ENCODE measurements at regions not wholly inside any gene's neighbourhood (a gene's known extent, or its start where the extent isn't known, plus 50 kb on each side); places are given as distances from the start of the nearest gene placed in this dataset.

DNA sequence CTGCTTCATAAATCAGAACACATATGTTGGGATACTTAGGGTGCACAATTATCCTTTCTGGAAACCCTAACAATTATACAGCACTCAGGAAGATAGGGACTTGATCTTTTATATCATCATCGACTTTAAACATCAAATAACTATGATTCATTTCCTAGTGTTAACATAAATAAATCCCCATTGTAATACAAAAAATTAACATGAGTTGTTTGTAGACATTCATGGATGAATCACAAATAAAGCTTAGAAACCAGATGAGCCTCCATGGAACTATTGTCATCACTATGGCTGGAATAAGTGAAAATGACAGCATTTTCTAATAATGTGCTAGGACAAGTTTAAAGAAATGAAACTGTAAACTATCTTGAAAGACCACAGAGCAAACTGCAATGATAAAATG lies 821.7 kb downstream of the GATA3 start:
- TF ChIP-seq GATA3 (IDR thresholded peaks at IDR 0.05; ENCODE audit: low read depth, low read length) = no peak
- no peak for TF ChIP-seq GATA2 (IDR thresholded peaks at IDR 0.05; ENCODE audit: low read depth, low read length)

Measured in SH-SY5Y (cell line).